ENCODE measurements at regions not wholly inside any gene's neighbourhood (a gene's known extent, or its start where the extent isn't known, plus 50 kb on each side); places are given as distances from the start of the nearest gene placed in this dataset.

GRCh38 chr5:167594061-167594435 lies 697.4 kb upstream of the WWC1 start:
- ATAC-seq = no peak
- H3K4me3 Mint-ChIP-seq = no peak overlapping the region
- POLR2A ChIA-PET = no interaction called here
- no peaks in the 10 kb centered on the region for H3K36me3 Mint-ChIP-seq
- no peaks in the 10 kb centered on the region for H3K4me1 Mint-ChIP-seq
- DNase-seq = no peak
- H3K9me3 Mint-ChIP-seq = peaks cover 0 to 4% (median 0%) of the 10 kb centered on the region in 9 donors
- no peaks in the 10 kb centered on the region for H3K27me3 Mint-ChIP-seq
- no peak overlapping the region for H3K27ac Mint-ChIP-seq

DNA sequence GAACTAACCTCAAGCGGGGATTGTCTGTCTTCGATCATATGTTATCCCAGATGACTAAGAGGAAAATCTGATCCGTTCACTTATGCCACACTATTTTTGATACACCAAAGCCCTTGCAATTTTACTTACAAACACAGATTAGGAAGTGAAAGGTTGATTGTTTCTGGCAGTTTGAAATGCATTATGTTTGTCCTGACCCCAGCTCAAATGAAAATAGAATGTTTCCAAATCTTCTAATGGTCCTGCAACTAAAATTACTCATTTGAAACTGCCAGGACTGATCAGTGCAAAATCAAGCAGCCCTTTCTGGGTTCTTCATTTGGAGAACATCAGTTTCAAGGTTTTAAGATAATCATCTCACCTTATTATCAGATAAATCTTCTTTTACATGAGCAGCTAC lies 696.7 kb upstream of the WWC1 start:
- H3K9me3 Mint-ChIP-seq = peaks cover 0 to 4% (median 0%) of the 10 kb centered on the region in 9 donors
- H3K27me3 Mint-ChIP-seq = no peaks in the 10 kb centered on the region
- POLR2A ChIA-PET = no interaction called here
- ATAC-seq (no peak), DNase-seq (no peak)
- no peaks in the 10 kb centered on the region for H3K4me1 Mint-ChIP-seq
- no peaks in the 10 kb centered on the region for H3K36me3 Mint-ChIP-seq
- no peak overlapping the region for H3K27ac Mint-ChIP-seq
- H3K4me3 Mint-ChIP-seq = no peak overlapping the region

DNA sequence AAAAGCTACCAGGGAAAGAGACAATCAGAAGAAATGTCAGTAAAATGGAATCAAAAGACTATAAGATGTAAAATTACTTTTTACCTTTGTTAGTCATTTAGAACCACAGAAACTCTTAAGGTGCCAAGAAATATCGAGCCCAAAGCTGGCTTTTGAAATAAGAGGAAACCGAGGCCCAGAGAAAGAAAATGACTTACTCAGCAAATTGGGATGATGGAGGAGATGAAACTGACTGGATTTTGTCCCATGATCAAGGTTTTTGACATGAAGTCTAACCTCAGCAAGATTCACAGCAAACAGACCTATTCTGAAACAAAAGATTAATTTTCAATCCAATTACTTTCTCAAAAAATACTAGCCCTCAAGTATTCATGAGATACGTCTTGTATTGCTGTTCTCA lies 696.2 kb upstream of the WWC1 start:
- no peak for ATAC-seq
- POLR2A ChIA-PET = no interaction called here
- DNase-seq = no peak
- no peaks in the 10 kb centered on the region for H3K36me3 Mint-ChIP-seq
- H3K4me3 Mint-ChIP-seq = no peak overlapping the region
- H3K4me1 Mint-ChIP-seq = no peaks in the 10 kb centered on the region
- no peak overlapping the region for H3K27ac Mint-ChIP-seq
- H3K9me3 Mint-ChIP-seq = peaks cover 0 to 4% (median 0%) of the 10 kb centered on the region in 9 donors
- H3K27me3 Mint-ChIP-seq = no peaks in the 10 kb centered on the region

GRCh38 chr5:167598166-167598565 lies 693.3 kb upstream of the WWC1 start:
- H3K4me1 Mint-ChIP-seq = no peaks in the 10 kb centered on the region
- no peak overlapping the region for H3K27ac Mint-ChIP-seq
- H3K9me3 Mint-ChIP-seq = peaks cover 0 to 6% (median 0%) of the 10 kb centered on the region in 9 donors
- POLR2A ChIA-PET = no interaction called here
- H3K4me3 Mint-ChIP-seq = no peak overlapping the region
- ATAC-seq (no peak), DNase-seq (no peak)
- H3K27me3 Mint-ChIP-seq = no peaks in the 10 kb centered on the region
- no peaks in the 10 kb centered on the region for H3K36me3 Mint-ChIP-seq

- Mint-ChIP-seq H3K36me3 (no peaks in the 10 kb centered on the region), H3K9me3 (peaks cover 0 to 12% (median 0%) of the 10 kb centered on the region in 9 donors), H3K27ac (no peak overlapping the region), H3K4me3 (no peak overlapping the region), H3K27me3 (no peaks in the 10 kb centered on the region), H3K4me1 (no peaks in the 10 kb centered on the region)
- DNase-seq (no peak), ATAC-seq (no peak)
- POLR2A ChIA-PET = no interaction called here
These were observed 689.4 kb upstream of the WWC1 start for GRCh38 chr5:167602067-167602466.

DNA sequence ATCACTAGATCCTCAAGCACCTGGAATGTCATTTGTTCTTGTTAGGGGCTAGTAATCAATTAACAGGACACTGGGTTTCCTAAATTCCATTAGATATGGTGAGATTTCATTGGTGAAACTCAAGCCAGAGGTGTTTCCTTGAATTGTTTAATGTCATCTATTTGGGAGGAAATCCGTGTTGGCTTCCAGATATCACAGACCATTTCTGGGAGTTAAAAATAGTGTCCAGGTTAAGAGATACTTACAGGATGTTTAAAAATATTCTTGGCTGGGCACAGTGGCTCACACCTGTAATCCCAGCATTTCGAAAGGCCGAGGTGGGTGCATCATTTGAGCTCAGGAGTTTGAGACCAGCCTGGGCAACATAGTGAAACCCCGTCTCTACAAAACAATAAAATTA lies 688.3 kb upstream of the WWC1 start:
- Mint-ChIP-seq H3K36me3 (no peaks in the 10 kb centered on the region), H3K4me3 (no peak overlapping the region), H3K9me3 (peaks cover 0 to 12% (median 0%) of the 10 kb centered on the region in 9 donors), H3K27ac (no peak overlapping the region), H3K27me3 (no peaks in the 10 kb centered on the region), H3K4me1 (no peaks in the 10 kb centered on the region)
- no peak for DNase-seq
- ATAC-seq = no peak
- POLR2A ChIA-PET = no interaction called here

DNA sequence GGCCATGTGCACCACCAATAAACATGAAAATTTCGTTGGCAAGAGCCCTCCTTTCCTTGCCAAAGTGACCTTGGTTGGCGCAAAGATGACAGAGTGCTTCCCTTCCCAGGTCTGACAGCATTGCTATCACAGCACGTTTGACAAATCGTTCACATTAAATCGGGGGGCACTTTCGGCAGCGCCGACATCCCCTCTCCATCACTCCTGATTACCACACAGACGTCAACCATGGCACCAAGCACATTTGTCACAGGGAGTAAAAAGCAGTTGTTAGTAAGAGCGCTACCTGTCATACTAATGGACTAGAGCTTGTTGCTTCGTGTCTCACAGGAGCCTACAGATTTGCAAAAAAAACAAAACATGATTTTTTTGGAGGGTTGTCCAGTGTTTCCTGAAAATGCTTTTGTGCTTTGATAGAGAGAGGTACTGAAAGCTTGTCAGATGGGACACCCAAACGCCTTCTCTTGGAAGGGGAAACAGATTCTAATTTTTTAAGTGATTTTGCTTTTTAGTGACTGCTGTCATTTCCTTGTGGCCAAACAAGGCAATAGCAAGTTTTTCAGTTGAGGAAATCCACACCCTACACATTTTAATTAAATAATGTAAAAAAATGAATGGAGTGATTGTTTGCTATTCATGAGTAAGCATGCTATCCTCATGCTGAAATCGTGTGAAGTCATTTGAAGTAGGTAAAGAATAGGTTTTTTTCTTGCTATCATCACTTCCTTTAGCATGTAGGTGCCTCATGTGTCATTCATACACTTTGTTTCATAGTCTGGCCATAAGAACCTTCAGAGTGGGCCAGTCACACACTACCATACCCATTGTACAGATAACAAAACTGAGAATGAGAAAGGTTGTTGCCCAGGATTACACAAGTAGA lies 682.8 kb upstream of the WWC1 start:
- POLR2A ChIA-PET = no interaction called here
- ATAC-seq = no peak
- no peak overlapping the region for H3K27ac Mint-ChIP-seq

GRCh38 chr5:167614294-167615021 lies 677.0 kb upstream of the WWC1 start:
- peaks cover 0 to 4% (median 0%) of the 10 kb centered on the region in 5 donors for H3K27me3 Mint-ChIP-seq
- POLR2A ChIA-PET = no interaction called here
- no peak overlapping the region for H3K27ac Mint-ChIP-seq
- no peaks in the 10 kb centered on the region for H3K36me3 Mint-ChIP-seq
- ATAC-seq (no peak), DNase-seq (no peak)
- peaks cover 0 to 8% (median 0%) of the 10 kb centered on the region in 9 donors for H3K9me3 Mint-ChIP-seq
- no peaks in the 10 kb centered on the region for H3K4me1 Mint-ChIP-seq
- no peak overlapping the region for H3K4me3 Mint-ChIP-seq

More for the DNA sequence above, 682.8 kb upstream of the WWC1 start:
- Mint-ChIP-seq H3K4me1 (no peaks in the 10 kb centered on the region), H3K27me3 (peaks cover 0 to 4% (median 0%) of the 10 kb centered on the region in 5 donors), H3K4me3 (no peak overlapping the region), H3K9me3 (peaks cover 0 to 6% (median 0%) of the 10 kb centered on the region in 9 donors), H3K36me3 (no peaks in the 10 kb centered on the region)
- no peak for DNase-seq

GRCh38 chr5:167616043-167616890 lies 675.2 kb upstream of the WWC1 start:
- H3K4me1 Mint-ChIP-seq = no peaks in the 10 kb centered on the region
- no peak for DNase-seq
- H3K27ac Mint-ChIP-seq = no peak overlapping the region
- ATAC-seq = no peak
- H3K27me3 Mint-ChIP-seq = peaks cover 0 to under 1% (median 0%) of the 10 kb centered on the region in 5 donors
- POLR2A ChIA-PET = no interaction called here
- H3K36me3 Mint-ChIP-seq = no peaks in the 10 kb centered on the region
- H3K9me3 Mint-ChIP-seq = peaks cover 0 to 14% (median 0%) of the 10 kb centered on the region in 9 donors
- no peak overlapping the region for H3K4me3 Mint-ChIP-seq

DNA sequence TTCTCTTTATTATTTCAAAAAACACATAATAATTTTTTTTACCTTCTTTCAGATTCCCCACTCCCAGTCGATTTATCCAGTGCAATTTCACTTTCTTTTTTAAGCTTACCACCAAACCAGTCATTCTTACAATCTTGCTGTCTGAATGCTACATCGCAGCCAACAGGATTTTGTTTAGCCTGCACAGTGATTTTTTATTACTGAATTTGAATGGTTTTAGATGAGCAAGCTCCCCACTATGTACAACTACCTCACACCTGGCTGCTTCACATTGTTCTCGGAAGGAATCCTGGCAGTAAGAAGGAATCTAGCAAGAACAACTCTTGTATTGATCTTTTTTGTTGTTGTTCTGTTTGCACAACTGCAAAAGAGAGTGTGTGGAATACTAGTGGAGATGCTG lies 668.1 kb upstream of the WWC1 start:
- peaks cover 0 to 14% (median 4%) of the 10 kb centered on the region in 9 donors for H3K9me3 Mint-ChIP-seq
- H3K27me3 Mint-ChIP-seq = no peaks in the 10 kb centered on the region
- POLR2A ChIA-PET = no interaction called here
- no peak for ATAC-seq
- no peak overlapping the region for H3K27ac Mint-ChIP-seq
- H3K36me3 Mint-ChIP-seq = no peaks in the 10 kb centered on the region
- H3K4me1 Mint-ChIP-seq = no peaks in the 10 kb centered on the region
- no peak overlapping the region for H3K4me3 Mint-ChIP-seq
- DNase-seq = no peak

DNA sequence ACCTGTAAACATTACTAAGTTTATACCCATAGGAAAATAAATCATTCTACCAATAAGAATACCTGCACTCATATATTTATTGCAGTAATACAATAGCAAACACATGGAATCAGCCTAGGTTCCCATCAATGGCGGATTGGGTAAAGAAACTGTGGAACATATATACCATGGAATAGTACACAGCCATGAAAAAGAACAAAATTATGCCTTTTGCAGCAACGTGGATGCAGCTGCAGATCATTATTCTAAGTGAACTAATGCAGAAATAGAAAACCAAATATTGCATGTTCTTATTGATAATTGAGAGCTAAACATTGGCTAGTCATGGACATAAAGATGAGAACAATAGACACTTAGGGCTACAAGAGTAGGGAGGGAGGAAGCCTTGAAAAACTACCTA lies 667.4 kb upstream of the WWC1 start:
- Mint-ChIP-seq H3K27me3 (no peaks in the 10 kb centered on the region), H3K4me1 (no peaks in the 10 kb centered on the region), H3K27ac (no peak overlapping the region), H3K9me3 (peaks cover 0 to 15% (median 4%) of the 10 kb centered on the region in 9 donors), H3K36me3 (no peaks in the 10 kb centered on the region), H3K4me3 (no peak overlapping the region)
- POLR2A ChIA-PET = no interaction called here
- DNase-seq (no peak), ATAC-seq (no peak)

DNA sequence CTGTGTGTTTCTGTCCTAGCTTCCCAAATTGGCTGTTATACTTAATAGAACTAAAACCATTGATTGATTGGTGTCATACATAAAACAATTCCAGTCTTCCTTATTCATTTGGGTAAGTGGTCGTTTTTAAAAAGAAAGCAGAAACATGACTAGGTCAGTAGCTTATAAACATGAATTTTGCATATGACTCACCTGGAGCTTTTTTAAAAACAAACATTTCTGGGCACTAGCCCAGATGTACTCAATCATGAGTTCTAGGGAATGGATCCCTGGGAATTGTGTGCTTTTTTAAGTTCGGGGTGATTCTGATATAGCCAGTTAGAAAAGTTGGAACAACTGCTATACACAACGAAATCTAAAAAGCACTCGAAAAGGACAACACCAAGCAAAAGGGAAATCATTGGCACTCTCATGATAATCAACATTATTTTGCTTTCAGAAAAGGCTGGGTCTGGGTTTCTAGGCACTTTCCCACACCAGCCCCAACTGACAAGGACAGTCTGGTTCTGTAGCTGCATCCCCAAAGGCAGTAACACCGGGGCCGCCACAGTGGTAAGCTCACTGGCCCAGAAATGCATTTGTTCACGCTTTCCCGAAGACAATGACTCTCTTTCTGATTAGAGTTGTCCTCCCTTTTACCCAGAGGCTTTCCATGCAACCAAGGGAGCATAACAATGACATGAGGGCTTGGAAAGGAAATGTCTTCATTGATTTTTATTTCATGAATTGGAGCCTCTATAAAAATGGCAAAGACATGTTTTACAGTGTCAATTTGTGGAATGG lies 664.9 kb upstream of the WWC1 start:
- POLR2A ChIA-PET = no interaction called here
- Mint-ChIP-seq H3K4me3 (no peak overlapping the region), H3K9me3 (peaks cover 0 to 9% (median 3%) of the 10 kb centered on the region in 9 donors), H3K27ac (no peak overlapping the region), H3K4me1 (no peaks in the 10 kb centered on the region), H3K36me3 (no peaks in the 10 kb centered on the region), H3K27me3 (peaks cover 0 to 3% (median 0%) of the 10 kb centered on the region in 5 donors)
- no peak for ATAC-seq
- no peak for DNase-seq
